BJ (cell line): ENCODE measurements at regions not wholly inside any gene's neighbourhood (a gene's known extent, or its start where the extent isn't known, plus 50 kb on each side); places are given as distances from the start of the nearest gene placed in this dataset.

Source experiments
- CTCF ChIA-PET: fragments of 350-600 bp; formaldehyde crosslinking; extraction: SDS; loops from one replicate; lab custom pipeline; 2021; ENCODE audit warnings: antibody characterized with exemption, inconsistent platforms; lab: Yijun Ruan, JAX
- POLR2A ChIA-PET: fragments of 300-600 bp; sonication (Branson Sonifier 250); formaldehyde crosslinking; extraction: SDS; loops from one replicate; lab custom pipeline; 2021; ENCODE audit warnings: antibody characterized with exemption; lab: Charles Lee
- DNase-seq: peaks from one replicate; pipeline ENCODE4 v3.0.0-alpha.2; 2011; ENCODE audit warnings: low read depth
- H3K27me3 ChIP-seq: 2 replicates; pipeline ENCODE4 v1.6.0; 2011; ENCODE audit warnings: low read length; ENCODE audit not compliant: control insufficient read depth, insufficient read depth
- H3K36me3 ChIP-seq: 2 replicates; pipeline ENCODE4 v1.5.1; 2011; ENCODE audit warnings: low read length; ENCODE audit not compliant: control insufficient read depth, insufficient read depth
- H3K4me3 ChIP-seq: 2 replicates; pipeline ENCODE4 v1.5.1; 2011; ENCODE audit warnings: low read depth, mild to moderate bottlenecking, control low read depth, low read length
- CTCF ChIP-seq: IDR thresholded peaks from 2 replicates; pipeline ENCODE4 v1.5.1; 2011; ENCODE audit warnings: low read depth, mild to moderate bottlenecking, control low read depth, inconsistent platforms, low read length, moderate library complexity; ENCODE audit not compliant: insufficient read depth

GRCh38 chr21:16406355-16406754 is 676.6 kb downstream of the USP25 start:
- no peak for DNase-seq
- H3K27me3 ChIP-seq: no peaks in the 10 kb centered on the region
- no peak overlapping the region for H3K4me3 ChIP-seq
- CTCF ChIA-PET: no interaction called here
- TF ChIP-seq CTCF: no peak
- no peaks in the 10 kb centered on the region for H3K36me3 ChIP-seq
- POLR2A ChIA-PET: no interaction called here

DNA sequence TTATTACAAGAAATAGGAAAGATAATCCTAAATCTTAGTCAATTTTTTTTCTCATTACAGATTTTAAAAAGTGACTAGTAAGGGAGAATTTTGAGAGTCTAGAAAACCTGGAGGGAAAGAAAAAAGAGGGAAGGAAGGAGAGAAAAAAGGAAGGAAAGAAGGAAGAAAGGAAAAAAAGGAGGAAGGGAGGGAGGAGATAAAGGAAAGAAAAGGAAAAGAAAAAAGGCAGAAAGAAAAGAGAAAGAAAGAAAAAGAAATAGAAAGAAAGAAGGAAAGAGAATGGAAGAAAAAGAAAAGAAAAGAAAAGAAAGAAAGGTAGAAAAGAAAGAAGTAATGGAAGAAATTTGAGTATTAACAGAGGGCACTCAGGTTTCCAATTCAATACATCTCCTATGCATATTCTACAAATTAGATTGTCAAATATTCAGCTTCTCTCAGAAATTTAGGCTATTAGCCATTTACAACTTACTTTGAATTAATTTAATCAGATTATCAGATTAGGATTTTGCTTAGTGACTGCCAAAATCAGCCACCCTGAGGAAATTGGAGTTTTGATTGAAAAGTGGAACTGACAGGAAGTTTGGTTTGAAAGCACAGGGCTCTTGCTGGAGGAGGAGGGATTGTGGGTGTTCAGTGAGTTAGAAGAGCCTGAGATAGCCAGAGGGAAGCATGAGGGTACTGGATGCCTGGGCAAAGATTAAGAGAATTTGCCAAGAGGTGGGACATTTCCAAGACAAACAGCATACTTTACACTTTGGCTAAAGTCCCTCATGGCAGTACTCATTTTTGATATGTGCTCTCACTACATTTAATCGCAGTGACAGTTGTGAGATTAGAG is 677.8 kb downstream of the USP25 start:
- ChIA-PET POLR2A (interaction anchor here (0.6 kb wide), 1 partner anchor 180 kb away, joined by 4 read pairs; no protein-coding TSS in a partner anchor), CTCF (no interaction called here)
- no peaks in the 10 kb centered on the region for H3K27me3 ChIP-seq
- no peak overlapping the region for H3K4me3 ChIP-seq
- H3K36me3 ChIP-seq: no peaks in the 10 kb centered on the region
- TF ChIP-seq CTCF: no peak
- no peak for DNase-seq

- no peak for DNase-seq
- Histone ChIP-seq H3K4me3 (no peak overlapping the region), H3K27me3 (no peaks in the 10 kb centered on the region), H3K36me3 (no peaks in the 10 kb centered on the region)
- CTCF ChIA-PET: no interaction called here
- no peak for TF ChIP-seq CTCF
- POLR2A ChIA-PET: no interaction called here
These were observed 678.5 kb downstream of the USP25 start for GRCh38 chr21:16408280-16408679.

DNA sequence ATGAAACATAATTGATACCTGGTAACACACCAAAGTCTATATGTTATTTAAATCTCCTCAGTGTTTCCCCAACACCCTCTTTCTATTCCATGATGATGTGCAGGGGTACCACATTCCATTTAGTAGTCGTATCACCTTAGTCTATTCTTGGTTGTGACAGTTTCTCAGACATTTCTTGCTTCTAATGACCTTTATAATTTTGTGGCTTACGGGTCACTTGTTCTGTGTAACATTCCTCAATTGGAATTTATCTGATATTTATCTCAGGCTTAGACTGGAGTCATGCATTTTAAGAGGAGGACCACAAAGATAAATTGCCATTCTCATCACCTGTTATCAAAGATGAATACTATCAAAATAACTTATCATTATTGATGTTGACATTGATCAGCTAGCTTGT is 679.6 kb downstream of the USP25 start:
- ChIA-PET POLR2A (no interaction called here), CTCF (no interaction called here)
- Histone ChIP-seq H3K36me3 (no peaks in the 10 kb centered on the region), H3K27me3 (no peaks in the 10 kb centered on the region), H3K4me3 (no peak overlapping the region)
- DNase-seq: no peak
- no peak for TF ChIP-seq CTCF

DNA sequence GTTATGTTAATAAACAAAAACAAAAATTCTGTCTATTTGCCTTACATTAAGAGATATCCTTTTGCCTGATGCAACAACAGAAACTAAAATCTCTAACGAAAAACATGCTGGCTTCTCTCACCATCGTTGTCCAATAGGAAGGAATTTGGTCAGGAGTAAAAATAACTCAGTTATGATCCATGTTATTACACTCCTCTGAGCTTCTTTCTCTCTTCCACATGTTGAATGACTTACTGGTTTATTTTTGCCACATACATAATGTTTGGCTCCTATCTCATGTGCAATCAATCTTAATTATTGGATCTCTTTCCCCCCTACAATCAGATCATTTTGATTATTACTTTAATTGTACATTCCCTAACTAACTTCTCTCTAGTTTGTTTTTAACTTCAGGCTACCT is 688.4 kb downstream of the USP25 start:
- no peak for TF ChIP-seq CTCF
- POLR2A ChIA-PET: no interaction called here
- no peak for DNase-seq

More for the DNA sequence above, 688.4 kb downstream of the USP25 start:
- H3K36me3 ChIP-seq: no peaks in the 10 kb centered on the region
- no peak overlapping the region for H3K4me3 ChIP-seq
- CTCF ChIA-PET: interaction anchor here (0.6 kb wide), 1 partner anchor 13 kb away, joined by 3 read pairs; no protein-coding TSS in a partner anchor
- H3K27me3 ChIP-seq: no peaks in the 10 kb centered on the region
